Spleen (tissue), 11 donors: ENCODE measurements at regions not wholly inside any gene's neighbourhood (a gene's known extent, or its start where the extent isn't known, plus 50 kb on each side); places are given as distances from the start of the nearest gene placed in this dataset.
"Not testable (repeated sequence)": the region's sequence is repeated elsewhere in the genome, so short reads cannot be mapped to it uniquely, and the experiment has no call there.

Experiments used
- DNase-seq: peaks from one replicate; pipeline ENCODE4 v3.0.0-alpha.2; 2020
- H3K27ac ChIP-seq, 8 donors: fragments of 200-600 bp; sonication (generic) in 7 of 8; 1 replicate in 4 of 8; 2 replicates in 4 of 8; pipeline versions ENCODE4 v1.5.0 to v1.8.0; 2016 to 2021; ENCODE audit warnings: inconsistent platforms in 4 of 8, mild to moderate bottlenecking in 4 of 8, moderate library complexity in 1 of 8
- H3K27me3 ChIP-seq, 7 donors: fragments of 200-600 bp; sonication (generic) in 6 of 7; replicated peaks in 1 of 7; 1 replicate in 4 of 7; 2 replicates in 3 of 7; pipeline versions ENCODE4 v1.5.0 to v1.8.0; 2016 to 2021; ENCODE audit warnings: inconsistent platforms in 3 of 7, mild to moderate bottlenecking in 1 of 7
- H3K36me3 ChIP-seq, 6 donors: fragments of 200-600 bp; sonication (generic) in 5 of 6; 1 replicate in 4 of 6; 2 replicates in 2 of 6; pipeline versions ENCODE4 v1.5.0 to v1.8.0; 2016 to 2021; ENCODE audit warnings: inconsistent platforms in 2 of 6
- H3K4me1 ChIP-seq, 6 donors: fragments of 200-600 bp; sonication (generic) in 5 of 6; 1 replicate in 3 of 6; 2 replicates in 3 of 6; pipeline versions ENCODE4 v1.5.0 to v1.8.0; 2016 to 2021; ENCODE audit warnings: inconsistent platforms in 3 of 6
- H3K4me3 ChIP-seq, 8 donors: fragments of 200-600 bp; sonication (generic) in 7 of 8; 1 replicate in 4 of 8; 2 replicates in 4 of 8; pipeline versions ENCODE4 v1.5.0 to v1.8.0; 2016 to 2021; ENCODE audit warnings: inconsistent platforms in 4 of 8, mild to moderate bottlenecking in 4 of 8, moderate library complexity in 2 of 8
- H3K9me3 ChIP-seq, 8 donors: fragments of 200-600 bp; sonication (generic) in 7 of 8; 1 replicate in 4 of 8; 2 replicates in 4 of 8; pipeline versions ENCODE4 v1.5.0 to v1.8.0; 2016 to 2021; ENCODE audit warnings: inconsistent platforms in 4 of 8
- CTCF ChIP-seq, 11 experiments: fragments of 200-600 bp in 7 of 11; fragments of 450-650 bp in 4 of 11; sonication (generic) in 4 of 11; IDR thresholded peaks in 8 of 11; conservative IDR thresholded peaks in 3 of 11; 1 replicate in 7 of 11; 2 replicates in 4 of 11; pipeline versions ENCODE4 v1.4.0 to v1.8.0; 2016 to 2021; ENCODE audit warnings: antibody characterized with exemption in 11 of 11, inconsistent platforms in 4 of 11, mild to moderate bottlenecking in 1 of 11
- POLR2A ChIP-seq, 3 donors: fragments of 450-650 bp; IDR thresholded peaks; one replicate each; pipeline ENCODE4 v1.5.1; 2017; ENCODE audit warnings: antibody characterized with exemption in 3 of 3, mild to moderate bottlenecking in 1 of 3
- POLR2AphosphoS5 ChIP-seq, 3 donors: sonication (generic); formaldehyde crosslinking; IDR thresholded peaks; one replicate each; pipeline ENCODE4 v1.5.1; 2017; ENCODE audit warnings: antibody characterized with exemption in 3 of 3
- WGBS, 5 donors: extraction: QIAGEN DNeasy Blood & Tissue Kit in 3 of 5; methylation state at CpG; one replicate each; pipeline versions ENCODE4 v1.1.5 to v1.1.7; 2013 to 2018; 5-methylcytosine and 5-hydroxymethylcytosine counted together
- intact Hi-C: fragments of 100-400 bp; cut with DNase I; formaldehyde crosslinking; loops from one replicate; pipeline ENCODE4 v1.15.0; 2023; ENCODE audit warnings: low total_unique reads
- donor health status: healthy with polysubstance abuse.
- donor health status: DM: no; HTN: no; CAD: no; lungs with moderate emphysema.
- donor health status: DM: no; HTN: no; CAD: no.
- donor health status: Bipolar disorder and iron deficiency.
- donor health status: healthy.
- donor health status: DM: no; HTN: no; CAD: no.
- donor health status: DM: yes; HTN: yes; CAD: no.

- intact Hi-C loops = no loop called here
- no peak for TF ChIP-seq CTCF (IDR thresholded peaks at IDR 0.05 in 8 of 11, conservative IDR thresholded peaks at IDR 0.05 in 3 of 11)
- TF ChIP-seq POLR2A (IDR thresholded peaks at IDR 0.05) = no peak
- no peak for TF ChIP-seq POLR2AphosphoS5 (IDR thresholded peaks at IDR 0.05)
Measured at GRCh38 chr9:30060976-30061375, 2323.5 kb upstream of the ACO1 start.

GRCh38 chr9:30065888-30066287, 2318.6 kb upstream of the ACO1 start:
- intact Hi-C loops = no loop called here
- no peak overlapping the region for H3K4me3 ChIP-seq
- DNase-seq = no peak
- no peak for TF ChIP-seq POLR2A (IDR thresholded peaks at IDR 0.05)
- no peak overlapping the region for H3K27ac ChIP-seq
- no peaks in the 10 kb centered on the region for H3K4me1 ChIP-seq
- 76 to 84% (median 78%) methylated on average over 8 of the region's 8 CpGs for WGBS, 5 donors
- H3K9me3 ChIP-seq = peaks cover 0 to 16% (median 0%) of the 10 kb centered on the region in 8 donors
- no peaks in the 10 kb centered on the region for H3K27me3 ChIP-seq
- H3K36me3 ChIP-seq = no peaks in the 10 kb centered on the region

More at GRCh38 chr9:30060976-30061375, 2323.5 kb upstream of the ACO1 start:
- Histone ChIP-seq H3K27me3 (no peaks in the 10 kb centered on the region), H3K4me1 (no peaks in the 10 kb centered on the region), H3K4me3 (no peak overlapping the region), H3K27ac (no peak overlapping the region), H3K9me3 (no peaks in the 10 kb centered on the region), H3K36me3 (no peaks in the 10 kb centered on the region)
- no peak for DNase-seq

- H3K9me3 ChIP-seq = peaks cover 0 to 16% (median 0%) of the 10 kb centered on the region in 8 donors
- intact Hi-C loops, H3K4me3 ChIP-seq, H3K27ac ChIP-seq, DNase-seq, H3K4me1 ChIP-seq, H3K36me3 ChIP-seq, H3K27me3 ChIP-seq: not testable (repeated sequence)
- WGBS, 5 donors = 86 to 98% (median 88%) methylated on average over 3 of the region's 3 CpGs
Measured at GRCh38 chr9:30069236-30069635, 2315.2 kb upstream of the ACO1 start.

GRCh38 chr9:30075022-30075421, 2309.4 kb upstream of the ACO1 start:
- Histone ChIP-seq H3K27ac (no peak overlapping the region), H3K4me3 (no peak overlapping the region), H3K36me3 (no peaks in the 10 kb centered on the region), H3K27me3 (no peaks in the 10 kb centered on the region), H3K4me1 (no peaks in the 10 kb centered on the region), H3K9me3 (peaks cover 0 to 11% (median 2%) of the 10 kb centered on the region in 8 donors)
- TF ChIP-seq POLR2A (IDR thresholded peaks at IDR 0.05) = no peak
- no peak for TF ChIP-seq CTCF (IDR thresholded peaks at IDR 0.05 in 8 of 11, conservative IDR thresholded peaks at IDR 0.05 in 3 of 11)
- TF ChIP-seq POLR2AphosphoS5 (IDR thresholded peaks at IDR 0.05) = no peak
- WGBS, 5 donors = 78 to 86% (median 84%) methylated on average over 15 of the region's 15 CpGs
- DNase-seq = no peak
- intact Hi-C loops = no loop called here

GRCh38 chr9:30075451-30076199, 2308.8 kb upstream of the ACO1 start:
- TF ChIP-seq CTCF (IDR thresholded peaks at IDR 0.05 in 8 of 11, conservative IDR thresholded peaks at IDR 0.05 in 3 of 11) (no peak), POLR2A (IDR thresholded peaks at IDR 0.05) (no peak), POLR2AphosphoS5 (IDR thresholded peaks at IDR 0.05) (no peak)
- no peak overlapping the region for H3K27ac ChIP-seq
- 43 to 79% (median 59%) methylated on average over 3 of the region's 3 CpGs for WGBS, 5 donors
- H3K9me3 ChIP-seq = peaks cover 0 to 11% (median under 1%) of the 10 kb centered on the region in 8 donors
- H3K36me3 ChIP-seq = no peaks in the 10 kb centered on the region
- no peak overlapping the region for H3K4me3 ChIP-seq
- H3K27me3 ChIP-seq = no peaks in the 10 kb centered on the region
- H3K4me1 ChIP-seq = no peaks in the 10 kb centered on the region
- intact Hi-C loops = no loop called here
- DNase-seq = no peak
